Esophagus muscularis mucosa (tissue), 4 donors: ENCODE measurements at regions not wholly inside any gene's neighbourhood (a gene's known extent, or its start where the extent isn't known, plus 50 kb on each side); places are given as distances from the start of the nearest gene placed in this dataset.
A peak's percentile ranks its signal among the peaks of the same experiment; 100 is the strongest.

ENCODE experiments used
- CTCF ChIP-seq, 3 experiments: fragments of 200-600 bp in 2 of 3; fragments of 450-650 bp in 1 of 3; sonication (generic) in 2 of 3; IDR thresholded peaks; one replicate each; pipeline ENCODE4 v1.5.1; 2017 to 2019; ENCODE audit warnings: antibody characterized with exemption in 3 of 3, mild to moderate bottlenecking in 2 of 3, moderate library complexity in 1 of 3
- EP300 ChIP-seq: sonication (generic); formaldehyde crosslinking; IDR thresholded peaks from one replicate; pipeline ENCODE4 v1.6.1; 2017; ENCODE audit warnings: antibody characterized with exemption
- POLR2A ChIP-seq: fragments of 450-650 bp; IDR thresholded peaks from one replicate; pipeline ENCODE4 v1.6.1; 2017; ENCODE audit warnings: antibody characterized with exemption, moderate library complexity, mild to moderate bottlenecking, low read depth
- POLR2AphosphoS5 ChIP-seq, 2 donors: sonication (generic); formaldehyde crosslinking; IDR thresholded peaks; one replicate each; pipeline ENCODE4 v1.6.1; 2017; ENCODE audit warnings: antibody characterized with exemption in 2 of 2

DNA sequence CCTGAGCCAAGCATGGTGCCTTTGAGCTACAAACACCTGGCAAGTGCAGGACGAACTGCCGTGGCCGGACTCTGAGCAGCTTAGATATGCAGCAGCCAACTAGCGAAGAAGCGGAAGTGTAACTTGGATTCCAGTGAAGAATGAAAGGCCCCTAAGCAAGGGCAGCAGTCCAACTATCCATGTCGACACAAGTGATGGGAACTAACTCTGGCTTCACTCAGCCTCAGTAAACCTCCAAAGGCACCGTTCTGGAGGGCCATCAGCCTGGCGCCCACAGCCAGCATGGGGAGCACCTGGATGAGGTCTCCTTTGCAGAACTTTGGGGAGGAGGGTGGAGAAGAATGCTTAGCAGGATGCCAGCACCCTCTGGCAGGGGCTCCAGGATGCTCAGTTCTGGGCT, 78.4 kb upstream of the MLN start:
- no peak for TF ChIP-seq CTCF (IDR thresholded peaks at IDR 0.05)
- no peak for TF ChIP-seq EP300
- peak in 1 of 2 donors; percentile 12 for TF ChIP-seq POLR2AphosphoS5 (IDR thresholded peaks at IDR 0.05)
- no peak for TF ChIP-seq POLR2A
